Fibroblast of mammary gland (primary cell): ENCODE measurements at regions not wholly inside any gene's neighbourhood (a gene's known extent, or its start where the extent isn't known, plus 50 kb on each side); places are given as distances from the start of the nearest gene placed in this dataset.
A peak's percentile ranks its signal among the peaks of the same experiment; 100 is the strongest.
"Not testable (repeated sequence)": the region's sequence is repeated elsewhere in the genome, so short reads cannot be mapped to it uniquely, and the experiment has no call there.

Experiments used
- DNase-seq: peaks from one replicate; pipeline ENCODE4 v3.0.0-alpha.2; 2010; ENCODE audit warnings: low read depth
- H3K4me3 ChIP-seq: 2 replicates; pipeline ENCODE4 v1.5.1; 2011; ENCODE audit warnings: low read depth, mild to moderate bottlenecking, low read length, moderate library complexity; ENCODE audit not compliant: control insufficient read depth
- CTCF ChIP-seq: conservative IDR thresholded peaks from 2 replicates; pipeline ENCODE4 v1.5.1; 2011; ENCODE audit warnings: low read depth, low read length, inconsistent platforms; ENCODE audit not compliant: control insufficient read depth, insufficient read depth

- TF ChIP-seq CTCF, result no peak
- DNase-seq, result no peak
- H3K4me3 ChIP-seq, result no peak overlapping the region
These were observed 410.6 kb upstream of the DEPDC1 start for GRCh38 chr1:68907491-68907890.

GRCh38 chr1:68908316-68908715, 411.4 kb upstream of the DEPDC1 start:
- H3K4me3 ChIP-seq, result no peak overlapping the region
- DNase-seq, result no peak
- no peak for TF ChIP-seq CTCF

GRCh38 chr1:68916221-68916902, 419.5 kb upstream of the DEPDC1 start:
- H3K4me3 ChIP-seq, result no peak overlapping the region
- DNase-seq, result peak; percentile 73
- no peak for TF ChIP-seq CTCF

GRCh38 chr1:68917456-68917855, 420.6 kb upstream of the DEPDC1 start:
- no peak overlapping the region for H3K4me3 ChIP-seq
- no peak for TF ChIP-seq CTCF
- DNase-seq, result peak; percentile 17

GRCh38 chr1:68918563-68918962, 421.7 kb upstream of the DEPDC1 start:
- no peak overlapping the region for H3K4me3 ChIP-seq
- TF ChIP-seq CTCF, result no peak
- DNase-seq, result no peak

- H3K4me3 ChIP-seq, result no peak overlapping the region
- no peak for TF ChIP-seq CTCF
- DNase-seq, result peak; percentile 33
These were observed 422.2 kb upstream of the DEPDC1 start for GRCh38 chr1:68919075-68919474.

GRCh38 chr1:68923475-68924088, 426.7 kb upstream of the DEPDC1 start:
- not testable (repeated sequence) for H3K4me3 ChIP-seq, DNase-seq
